HG02970 (cell line): ENCODE measurements at regions not wholly inside any gene's neighbourhood (a gene's known extent, or its start where the extent isn't known, plus 50 kb on each side); places are given as distances from the start of the nearest gene placed in this dataset.

Experiments
- ATAC-seq: cut with Tn5 transposase; IDR thresholded peaks from one replicate; pipeline ENCODE4 v1.9.1; 2021; ENCODE audit warnings: mild to moderate bottlenecking, moderate library complexity, moderate number of reproducible peaks; ENCODE audit not compliant: unreplicated experiment, low FRiP score

DNA sequence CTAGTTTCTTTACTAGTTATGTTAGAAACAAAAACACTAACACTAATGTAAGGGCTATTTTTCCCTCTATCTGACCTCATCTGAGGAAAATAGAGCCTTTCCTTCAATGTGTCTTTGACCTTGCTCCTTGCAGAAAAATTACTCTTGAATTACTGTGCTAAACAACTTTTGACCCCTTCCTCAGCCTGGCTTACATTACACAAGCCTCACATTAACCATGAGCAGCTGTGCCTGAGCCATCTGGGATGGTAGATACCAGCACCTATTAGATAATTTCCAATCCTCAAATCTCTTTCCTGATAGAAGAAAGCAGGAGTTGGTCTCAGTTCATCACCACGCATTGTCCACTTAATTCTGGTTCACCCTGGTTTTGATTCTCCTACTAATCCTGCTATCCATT, 134.4 kb upstream of the NCAM1 start:
- no peak for ATAC-seq

DNA sequence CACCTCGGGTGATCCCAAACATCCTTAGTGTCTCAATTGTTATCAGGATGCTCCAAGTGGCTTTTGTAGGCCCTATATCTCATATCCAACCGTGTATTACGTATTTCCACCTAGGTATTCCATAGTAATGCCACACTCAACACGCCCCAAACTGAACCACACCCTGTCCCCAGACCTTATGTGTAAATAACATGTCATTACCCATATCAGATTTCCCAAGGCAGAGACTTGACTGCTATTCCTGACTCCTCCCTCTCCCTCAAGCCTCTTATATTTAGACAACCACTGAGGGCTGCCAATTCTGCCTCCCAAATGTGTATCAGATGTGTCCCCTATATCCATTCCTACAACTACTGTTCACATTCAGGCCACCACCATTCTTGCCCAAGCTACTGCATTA, 132.8 kb upstream of the NCAM1 start:
- no peak for ATAC-seq

DNA sequence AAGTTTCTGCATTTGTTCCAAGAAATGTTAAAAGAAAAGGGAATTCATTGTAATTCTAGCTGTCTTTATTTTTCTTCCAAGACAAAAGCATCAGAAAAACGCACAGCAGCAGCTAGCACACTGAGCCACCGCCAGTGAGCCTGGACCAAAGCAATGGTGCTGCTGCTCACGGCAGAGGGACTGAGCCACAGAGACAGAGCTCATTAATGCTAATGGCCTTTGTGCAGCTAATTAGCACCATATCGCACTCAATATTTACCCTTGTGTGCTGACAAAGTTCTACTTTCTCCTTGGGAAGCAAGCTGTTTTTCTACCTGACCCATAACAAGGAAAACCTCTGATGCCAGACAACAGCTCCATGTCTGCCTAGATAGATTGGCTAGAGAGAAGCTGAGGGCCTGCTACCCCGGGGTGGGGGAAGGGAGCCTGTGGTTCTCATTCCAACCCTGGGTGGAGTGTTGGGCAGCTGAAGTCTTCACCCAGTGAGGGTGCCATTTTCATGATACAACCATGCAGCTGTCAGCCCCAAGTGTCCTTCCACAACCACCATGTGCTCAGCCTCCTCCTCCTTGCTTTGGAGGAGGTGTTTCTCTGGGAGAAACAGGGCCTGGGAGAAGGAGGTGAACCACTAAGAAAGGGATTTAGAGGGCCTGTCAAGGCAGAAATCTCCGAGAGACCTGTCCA, 131.1 kb upstream of the NCAM1 start:
- no peak for ATAC-seq

DNA sequence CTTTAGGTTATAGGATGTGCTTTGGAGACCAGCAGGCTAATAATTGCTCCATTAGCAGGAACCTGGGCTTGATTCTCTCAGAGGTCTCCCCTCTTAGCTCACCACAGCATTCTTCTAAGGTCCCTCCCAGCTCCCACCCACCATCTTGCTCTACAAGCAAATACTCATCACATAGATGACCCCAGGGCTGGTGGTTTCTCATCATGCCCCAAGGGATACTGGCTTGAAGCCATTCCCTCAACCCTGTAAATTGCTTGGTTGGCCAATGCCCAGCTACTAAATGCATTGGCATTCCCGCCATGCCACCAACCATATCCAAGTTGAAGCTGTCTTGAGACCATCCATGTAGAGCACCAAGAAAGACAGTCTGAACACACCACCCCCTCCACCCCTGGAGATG, 130.2 kb upstream of the NCAM1 start:
- no peak for ATAC-seq

DNA sequence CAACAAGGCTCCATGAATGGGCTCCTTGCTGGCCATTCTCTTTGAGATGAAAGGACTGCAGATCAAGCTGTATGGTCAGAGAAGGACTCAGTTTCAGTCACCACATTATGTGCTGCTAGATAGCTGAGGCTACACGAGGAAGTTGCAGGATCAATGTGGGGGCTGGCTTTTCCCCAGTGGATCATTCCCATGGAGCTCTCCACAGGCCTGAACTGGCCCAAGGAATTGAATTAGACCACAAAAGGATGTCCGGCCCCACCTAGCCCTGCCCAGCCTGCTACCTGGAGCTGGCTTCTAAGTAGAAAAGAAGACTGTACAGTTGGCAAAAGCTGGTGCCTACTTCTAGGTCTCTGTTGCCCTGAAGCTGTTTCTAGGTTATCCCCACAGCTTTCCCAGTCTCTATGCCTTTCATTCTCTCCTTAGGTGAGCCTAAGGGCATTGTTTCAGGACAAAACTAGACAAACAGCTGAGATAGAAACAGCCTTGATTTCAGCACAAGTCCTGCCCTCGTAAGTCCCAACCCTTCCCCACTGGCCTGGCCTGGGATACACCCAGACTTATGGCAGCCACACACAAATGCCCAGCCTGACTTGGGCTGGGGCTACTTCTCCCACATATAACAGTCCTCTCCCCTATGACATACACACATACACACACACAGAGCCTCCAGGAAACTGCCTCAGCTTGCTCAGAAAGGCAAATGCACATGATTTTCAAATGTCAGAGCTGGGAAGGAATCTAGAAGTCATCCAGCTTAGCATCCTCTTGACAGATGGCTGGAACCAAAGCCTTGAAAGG, 129.1 kb upstream of the NCAM1 start:
- ATAC-seq: no peak

DNA sequence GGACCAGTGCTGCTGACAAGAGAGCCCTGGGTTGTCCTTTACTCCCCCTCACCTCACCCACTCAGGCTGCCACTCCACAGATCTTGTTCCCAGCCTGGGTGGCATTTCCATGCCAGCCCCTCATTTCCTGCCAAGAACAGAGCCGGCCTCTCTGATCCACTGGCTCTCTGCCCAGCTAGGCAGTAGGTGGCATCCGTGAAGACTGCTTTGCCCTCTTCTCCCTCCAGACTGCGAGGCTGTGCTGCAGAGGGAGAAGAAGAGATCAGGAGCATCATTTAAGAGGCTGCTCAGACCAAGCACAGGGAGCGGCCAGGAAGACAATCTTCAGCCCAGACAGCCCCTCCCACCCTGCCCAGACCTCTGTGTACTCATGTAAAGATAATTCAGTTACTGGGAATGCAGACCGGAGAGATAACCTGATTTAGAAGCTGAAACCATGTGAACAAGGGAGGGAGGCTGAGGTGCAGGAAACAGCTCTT, 126.9 kb upstream of the NCAM1 start:
- no peak for ATAC-seq

DNA sequence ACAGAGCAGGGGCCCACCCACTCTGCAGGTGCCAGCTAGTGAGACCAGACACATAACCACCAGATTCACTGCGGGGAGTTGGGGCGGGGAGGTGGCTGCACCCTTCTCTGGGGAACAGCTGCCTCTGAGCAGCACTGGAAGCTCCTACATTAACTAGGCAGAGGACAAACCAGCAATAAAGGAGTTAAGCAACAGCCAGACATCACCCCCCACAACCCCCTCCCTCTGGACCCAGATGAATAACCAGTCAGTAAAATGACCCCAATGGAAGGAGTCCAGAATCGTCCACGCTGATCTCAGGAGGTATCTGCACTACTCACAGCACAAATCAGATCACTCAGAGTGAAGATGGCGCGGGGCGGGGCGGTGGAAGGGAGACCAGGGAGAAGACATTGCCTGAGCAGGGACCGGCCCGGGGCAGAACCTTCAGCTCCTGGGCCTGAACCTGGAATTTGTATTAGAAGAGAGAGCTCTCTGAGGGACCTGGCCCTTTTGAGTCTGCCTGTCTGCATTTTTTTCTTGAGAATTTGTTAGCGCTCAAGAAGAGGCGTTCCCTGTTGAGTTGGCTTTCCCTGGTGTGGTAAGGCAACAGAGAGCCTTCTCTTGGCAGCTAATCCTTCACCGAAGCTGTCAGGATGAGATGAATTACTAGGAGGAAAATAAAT, 125.5 kb upstream of the NCAM1 start:
- ATAC-seq: no peak

DNA sequence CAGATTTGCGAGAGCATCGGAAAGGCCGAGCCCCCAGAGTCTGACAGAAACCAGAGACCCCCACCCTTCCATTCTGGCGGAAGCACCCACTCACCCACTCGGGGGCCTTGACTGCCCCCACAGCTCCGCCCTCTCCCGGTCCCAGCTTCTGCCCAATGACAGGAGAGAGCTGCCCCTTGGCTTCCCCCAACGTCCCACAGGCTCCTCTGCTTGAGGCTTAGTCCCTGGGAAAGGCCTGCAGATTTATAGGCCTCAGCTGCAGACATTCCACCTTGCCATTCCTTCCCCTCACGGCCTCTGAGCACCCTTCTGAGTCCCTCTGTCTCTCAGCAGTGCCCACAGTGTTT, 125.0 kb upstream of the NCAM1 start:
- ATAC-seq: no peak

DNA sequence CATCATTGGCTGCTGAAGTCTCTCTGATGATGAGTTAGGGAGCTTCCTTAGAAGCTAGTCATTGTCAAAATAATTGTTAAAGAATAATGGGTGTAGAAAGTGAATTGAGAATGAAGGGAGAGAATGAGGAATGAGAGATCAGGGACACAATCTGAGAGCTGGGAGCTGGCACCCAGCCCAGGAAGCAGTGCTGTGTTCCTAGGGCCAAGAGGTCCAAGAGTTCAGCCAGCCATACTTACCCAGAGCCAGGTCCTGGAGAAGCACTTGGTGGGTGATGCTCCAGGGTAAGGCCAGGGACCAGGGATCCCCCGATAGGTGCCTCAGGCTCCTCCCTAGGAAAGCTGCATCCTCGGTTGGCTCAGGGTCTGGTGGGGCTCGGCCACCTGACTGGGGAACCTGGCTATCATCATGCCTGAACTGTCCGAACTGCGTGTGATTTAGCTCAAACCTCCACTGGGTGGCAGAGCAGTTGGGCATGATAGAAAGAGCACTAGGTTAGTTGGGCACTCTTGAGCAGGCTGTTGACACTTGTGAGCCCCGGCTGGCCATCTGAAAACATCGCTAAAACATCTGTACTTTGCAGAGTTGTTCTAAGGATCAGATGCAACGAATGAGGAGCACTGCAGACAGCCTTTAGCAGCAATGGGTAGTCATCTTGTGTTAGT, 123.9 kb upstream of the NCAM1 start:
- no peak for ATAC-seq

DNA sequence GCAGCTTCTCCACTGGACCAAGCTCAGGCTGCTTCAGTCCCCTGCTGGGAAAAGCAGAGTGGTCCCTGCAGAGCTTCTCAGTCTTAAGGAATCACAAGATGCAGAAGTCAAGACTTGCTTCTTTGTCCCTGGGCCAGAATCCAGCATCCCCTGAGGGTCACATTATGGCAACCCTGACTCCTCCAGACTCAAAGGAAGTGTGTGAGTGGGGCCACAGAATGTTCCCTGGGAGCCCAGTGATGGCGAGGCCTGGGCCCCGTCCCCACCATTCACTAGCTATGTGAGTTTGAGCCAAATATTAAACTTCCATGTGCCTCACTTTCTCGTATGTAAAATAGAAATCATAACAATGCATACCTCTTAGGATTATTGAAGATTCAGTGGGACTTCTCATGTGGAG, 122.2 kb upstream of the NCAM1 start:
- ATAC-seq: no peak

DNA sequence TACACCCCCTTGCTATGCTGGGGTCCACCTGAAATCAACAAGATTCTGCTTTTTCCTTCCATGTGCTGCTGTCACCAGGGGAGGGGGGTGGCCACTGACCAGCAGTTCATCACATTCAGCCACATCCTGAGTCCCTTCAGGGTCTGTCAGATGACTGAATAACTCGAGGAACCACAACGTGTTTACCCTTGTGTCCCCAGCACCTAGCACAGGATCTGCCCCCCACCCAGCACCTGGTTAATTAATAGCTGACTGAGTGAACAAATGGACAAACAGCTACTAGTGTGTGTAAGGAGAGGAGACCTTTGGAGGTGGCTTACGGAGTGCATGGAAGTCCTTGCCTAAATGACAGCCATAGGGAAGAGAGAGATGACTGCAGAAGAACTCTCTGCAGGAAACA, 119.5 kb upstream of the NCAM1 start:
- no peak for ATAC-seq

DNA sequence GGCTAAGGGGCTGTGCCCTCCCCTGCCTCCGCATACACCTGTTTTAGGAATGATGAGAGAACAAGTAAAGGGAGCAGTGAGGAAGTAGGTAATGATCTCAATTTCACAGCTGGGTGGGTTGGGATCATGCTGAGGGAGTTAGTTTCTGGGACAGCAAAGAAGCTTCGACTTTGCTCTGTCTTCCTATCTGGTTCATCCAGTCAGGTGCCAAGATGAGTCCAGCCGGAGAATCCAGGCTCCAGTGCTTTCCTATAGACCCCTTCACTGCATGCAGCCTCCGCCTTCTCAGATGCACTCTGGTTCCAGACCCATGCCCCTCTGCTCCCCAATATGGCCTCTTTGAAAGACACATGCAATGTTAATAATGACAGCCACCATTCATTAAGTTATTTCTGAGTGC, 119.1 kb upstream of the NCAM1 start:
- no peak for ATAC-seq

DNA sequence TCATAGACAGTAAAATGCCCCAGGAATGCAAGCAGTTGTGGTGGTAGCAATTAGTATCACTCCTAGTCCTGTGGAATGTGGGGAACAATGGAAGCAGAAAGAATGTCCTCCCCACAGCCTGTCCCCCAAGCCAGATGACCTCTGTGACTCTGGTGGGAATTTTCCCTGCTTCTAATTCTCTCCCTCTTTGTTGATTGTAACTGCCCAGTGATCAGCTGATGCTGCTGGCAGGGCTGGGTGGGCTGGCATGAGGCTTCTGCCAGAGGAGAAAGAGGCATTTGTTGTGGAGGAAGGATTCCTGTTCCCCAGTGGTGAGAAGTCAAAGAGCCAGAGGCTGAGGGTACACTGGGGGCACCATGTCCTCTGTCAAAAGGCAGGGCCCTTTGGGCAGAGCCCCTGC, 116.7 kb upstream of the NCAM1 start:
- ATAC-seq: no peak

DNA sequence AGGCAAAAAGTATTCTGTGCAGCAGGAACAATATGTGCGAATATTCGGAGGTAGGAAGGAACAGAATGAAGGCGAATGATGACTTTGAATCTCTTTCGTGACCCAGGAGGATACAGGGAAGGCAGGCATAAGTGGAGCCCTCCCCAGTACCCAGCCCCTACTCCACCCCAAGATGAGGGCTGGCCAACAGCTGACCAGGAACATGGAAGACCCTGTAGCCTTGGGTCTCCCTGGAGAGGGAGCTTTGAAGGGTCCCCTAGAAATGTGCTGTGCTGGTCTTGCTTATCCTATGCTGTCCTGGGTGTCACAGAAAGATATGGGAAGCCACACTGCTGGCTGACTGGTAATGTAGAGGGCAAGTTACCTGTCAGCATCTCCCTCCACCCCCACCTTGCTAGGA, 113.7 kb upstream of the NCAM1 start:
- no peak for ATAC-seq

DNA sequence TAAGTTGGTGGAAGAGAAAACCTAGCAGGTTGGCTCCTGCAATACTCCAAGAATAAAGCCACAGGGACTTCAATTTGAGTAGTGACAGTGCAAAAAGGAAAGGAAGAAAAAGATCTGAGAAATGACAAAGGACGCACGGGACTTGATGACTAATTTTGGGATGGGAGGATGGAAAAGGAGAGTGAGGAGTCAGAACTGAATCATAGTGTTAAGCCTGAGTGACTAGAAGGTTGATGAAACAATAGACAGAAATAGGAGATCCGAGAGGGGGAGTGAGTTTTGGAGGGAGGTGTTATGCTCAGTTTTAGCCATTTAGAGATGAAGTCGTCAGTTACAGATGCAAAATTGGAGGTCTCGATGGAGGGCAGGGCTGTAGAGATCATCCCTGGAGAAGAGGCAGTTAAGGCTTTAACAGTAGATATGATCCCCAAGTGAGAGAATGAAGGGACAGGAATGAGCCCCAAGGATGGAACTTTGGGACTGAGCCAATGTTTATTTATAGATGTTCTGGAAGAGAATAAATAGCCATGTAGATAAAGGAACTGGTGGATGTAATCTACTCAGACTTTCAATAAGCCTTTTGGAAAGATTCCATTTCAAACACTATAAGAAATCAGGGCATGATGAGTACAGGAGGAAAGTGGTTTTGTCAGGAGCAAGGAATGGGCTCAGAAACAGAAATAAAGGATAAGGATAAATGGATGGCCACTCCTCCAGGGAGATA, 108.9 kb upstream of the NCAM1 start:
- ATAC-seq: no peak

DNA sequence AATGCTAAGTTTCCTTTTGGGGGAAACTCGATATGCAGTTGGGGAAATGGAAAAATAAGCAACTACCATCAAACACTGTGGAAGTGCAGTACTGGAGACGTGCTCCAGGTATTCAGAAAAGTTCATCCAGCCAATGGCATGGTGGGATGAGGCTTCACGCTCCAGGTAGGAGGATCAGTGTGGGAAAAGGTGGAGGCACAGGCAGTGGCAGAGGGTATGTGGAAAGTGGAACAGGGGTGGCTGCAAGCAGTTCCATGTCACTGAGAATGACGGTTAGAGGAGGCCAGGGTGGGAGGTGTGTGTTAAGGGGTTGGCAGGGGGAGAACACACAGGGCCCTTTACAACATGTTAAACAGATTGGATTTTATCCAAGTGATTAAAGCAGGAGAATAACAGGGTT, 105.1 kb upstream of the NCAM1 start:
- no peak for ATAC-seq

DNA sequence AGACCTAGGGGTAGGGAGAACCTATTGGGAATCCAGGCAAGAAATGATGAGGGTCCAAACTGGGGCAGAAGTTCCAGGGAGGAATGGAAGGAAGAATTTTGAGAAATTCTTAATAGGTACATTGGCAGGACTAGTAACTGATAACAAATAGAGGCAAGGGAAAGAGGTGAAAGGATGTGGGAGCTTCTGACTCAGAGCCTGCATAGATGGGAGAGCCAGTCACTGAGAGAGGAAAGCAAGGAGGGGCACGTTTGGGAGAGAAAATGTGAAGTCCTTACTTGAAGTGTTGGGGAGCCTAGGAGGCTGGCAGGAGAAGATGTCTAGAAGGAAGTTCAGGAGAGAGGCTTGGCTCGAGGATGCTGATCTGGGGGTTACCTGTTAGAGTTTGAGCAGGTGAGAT, 104.6 kb upstream of the NCAM1 start:
- no peak for ATAC-seq

DNA sequence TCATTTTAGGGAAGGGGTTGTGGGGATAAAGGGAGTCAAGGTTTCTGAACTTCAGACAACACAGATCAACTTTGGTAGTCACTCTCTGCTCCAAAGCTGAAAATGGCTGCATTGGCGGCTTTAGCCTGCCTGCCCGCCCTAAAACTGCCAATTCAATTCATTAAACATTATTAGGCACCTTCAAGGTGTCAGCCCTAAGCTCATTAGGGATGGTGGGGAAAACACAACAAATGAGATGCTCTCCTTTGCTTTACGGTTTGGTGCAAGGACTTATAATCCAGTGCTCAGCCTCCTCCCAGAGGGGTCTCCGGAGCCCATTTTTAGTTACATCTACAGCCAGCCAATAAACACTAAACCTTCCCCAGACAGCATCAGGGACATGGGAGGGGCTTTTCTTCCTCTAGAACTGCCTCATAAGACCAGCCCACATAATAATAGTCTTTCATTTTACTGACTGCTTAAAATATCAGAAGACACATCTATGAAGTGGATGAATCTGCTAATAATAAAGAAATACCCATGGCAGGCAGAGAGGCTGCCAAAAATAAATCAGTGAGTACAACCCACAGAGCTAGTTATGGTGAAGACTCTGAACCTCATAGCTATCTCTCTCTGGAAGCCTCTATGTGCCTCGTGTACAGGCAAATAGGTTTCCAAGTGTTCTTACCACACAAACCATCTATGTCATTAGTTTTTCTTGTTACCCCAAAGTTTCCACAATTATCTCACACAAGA, 102.8 kb upstream of the NCAM1 start:
- ATAC-seq: no peak

DNA sequence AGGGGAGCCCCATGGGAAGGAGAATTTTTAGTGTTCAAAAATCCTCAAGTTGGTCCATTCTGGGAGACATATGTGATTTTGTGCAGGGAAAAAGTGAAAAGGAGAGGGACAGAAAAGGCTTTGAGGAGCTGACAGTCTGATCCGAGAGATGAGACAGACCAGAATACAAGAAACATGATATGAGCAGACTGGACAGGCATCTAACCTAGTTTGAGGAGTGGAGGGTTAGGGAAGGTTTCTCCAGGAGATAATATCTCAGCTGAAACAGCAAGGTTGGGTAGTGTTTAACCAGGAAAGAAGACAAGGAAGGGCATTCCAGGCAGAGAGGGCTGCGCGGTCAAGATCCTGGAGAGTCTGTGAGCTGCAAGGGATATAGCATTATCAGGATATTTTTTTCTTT, 101.4 kb upstream of the NCAM1 start:
- no peak for ATAC-seq

DNA sequence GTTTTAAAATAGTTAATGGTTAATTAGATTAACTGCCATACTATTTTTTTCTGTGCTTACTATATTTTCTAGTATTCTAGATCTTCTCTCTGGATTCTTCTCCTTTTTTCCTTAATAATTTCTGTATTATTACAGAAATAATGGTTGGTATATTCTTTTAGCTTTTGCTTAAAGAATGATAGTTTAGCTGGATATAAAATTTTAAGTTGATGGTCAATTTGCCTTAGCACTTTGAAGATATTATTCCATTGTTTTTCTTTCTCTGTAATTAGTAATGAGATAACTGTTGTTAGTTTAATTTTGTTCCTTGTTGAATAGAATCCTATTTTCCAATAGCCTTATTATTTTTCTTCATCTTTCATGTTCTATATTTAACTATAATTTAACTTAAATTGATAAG, 99.9 kb upstream of the NCAM1 start:
- ATAC-seq: no peak
